ENCODE measurements at regions not wholly inside any gene's neighbourhood (a gene's known extent, or its start where the extent isn't known, plus 50 kb on each side); places are given as distances from the start of the nearest gene placed in this dataset.

- TF ChIP-seq CTCF (IDR thresholded peaks at IDR 0.05; ENCODE audit: low read depth, low read length) (no peak), EZH2phosphoT487 (IDR thresholded peaks at IDR 0.05; ENCODE audit: low read depth) (no peak)
- H3K9ac ChIP-seq (ENCODE audit: low read length), result no peak overlapping the region
- H3K4me1 ChIP-seq (ENCODE audit: low read length), result peaks cover 6% of the 10 kb centered on the region
- no peaks in the 10 kb centered on the region; the same call in 1 of the 2 replicates for H3K9me3 ChIP-seq (ENCODE audit: insufficient read depth, low read length)
- no peak overlapping the region for H3K4me3 ChIP-seq (ENCODE audit: low read length)
- no peak overlapping the region for H3K27ac ChIP-seq (ENCODE audit: low read length)
- H4K20me1 ChIP-seq (ENCODE audit: insufficient read depth, low read length), result no peaks in the 10 kb centered on the region
- no peaks in the 10 kb centered on the region for H3K27me3 ChIP-seq (ENCODE audit: low read depth, low read length)
- no peak overlapping the region for H2AFZ ChIP-seq (ENCODE audit: low read depth, low read length)
- no peaks in the 10 kb centered on the region for H3K79me2 ChIP-seq (ENCODE audit: low read length)
- H3K36me3 ChIP-seq (replicated peaks; ENCODE audit: low read depth, low read length), result no peaks in the 10 kb centered on the region
- H3K4me2 ChIP-seq (ENCODE audit: low read length), result peak overlapping the region; percentile 24
Measured at GRCh38 chr7:94231305-94231704, 163.4 kb upstream of the COL1A2 start.

- H4K20me1 ChIP-seq (ENCODE audit: insufficient read depth, low read length), result no peaks in the 10 kb centered on the region
- no peaks in the 10 kb centered on the region for H3K27me3 ChIP-seq (ENCODE audit: low read depth, low read length)
- no peak overlapping the region for H3K4me3 ChIP-seq (ENCODE audit: low read length)
- peaks cover 11% of the 10 kb centered on the region for H3K4me1 ChIP-seq (ENCODE audit: low read length)
- H3K9me3 ChIP-seq (ENCODE audit: insufficient read depth, low read length), result no peaks in the 10 kb centered on the region; the same call in 1 of the 2 replicates
- no peaks in the 10 kb centered on the region for H3K79me2 ChIP-seq (ENCODE audit: low read length)
- H2AFZ ChIP-seq (ENCODE audit: low read depth, low read length), result 0 out of 2 replicates have a peak overlapping the region, but pooled peaks have one; percentile 19
- TF ChIP-seq EZH2phosphoT487 (IDR thresholded peaks at IDR 0.05; ENCODE audit: low read depth) (no peak), CTCF (IDR thresholded peaks at IDR 0.05; ENCODE audit: low read depth, low read length) (no peak)
- no peak overlapping the region for H3K4me2 ChIP-seq (ENCODE audit: low read length)
- H3K9ac ChIP-seq (ENCODE audit: low read length), result no peak overlapping the region
- no peak overlapping the region for H3K27ac ChIP-seq (ENCODE audit: low read length)
- no peaks in the 10 kb centered on the region for H3K36me3 ChIP-seq (replicated peaks; ENCODE audit: low read depth, low read length)
Measured at GRCh38 chr7:94236960-94237359, 157.7 kb upstream of the COL1A2 start.

GRCh38 chr7:94237417-94237816, 157.3 kb upstream of the COL1A2 start:
- Histone ChIP-seq H3K27ac (ENCODE audit: low read length) (no peak overlapping the region), H3K9me3 (ENCODE audit: insufficient read depth, low read length) (no peaks in the 10 kb centered on the region), H3K36me3 (replicated peaks; ENCODE audit: low read depth, low read length) (no peaks in the 10 kb centered on the region), H3K4me3 (ENCODE audit: low read length) (no peak overlapping the region), H3K9ac (ENCODE audit: low read length) (no peak overlapping the region), H3K79me2 (ENCODE audit: low read length) (no peaks in the 10 kb centered on the region), H2AFZ (ENCODE audit: low read depth, low read length) (0 out of 2 replicates have a peak overlapping the region, but pooled peaks have one; percentile 19), H4K20me1 (ENCODE audit: insufficient read depth, low read length) (no peaks in the 10 kb centered on the region), H3K4me2 (ENCODE audit: low read length) (no peak overlapping the region), H3K4me1 (ENCODE audit: low read length) (peaks cover 11% of the 10 kb centered on the region), H3K27me3 (ENCODE audit: low read depth, low read length) (no peaks in the 10 kb centered on the region)
- TF ChIP-seq EZH2phosphoT487 (IDR thresholded peaks at IDR 0.05; ENCODE audit: low read depth), result no peak
- no peak for TF ChIP-seq CTCF (IDR thresholded peaks at IDR 0.05; ENCODE audit: low read depth, low read length)

GRCh38 chr7:94239661-94240234, 154.9 kb upstream of the COL1A2 start:
- H3K27ac ChIP-seq (ENCODE audit: low read length), result no peak overlapping the region
- no peaks in the 10 kb centered on the region for H4K20me1 ChIP-seq (ENCODE audit: insufficient read depth, low read length)
- no peak for TF ChIP-seq EZH2phosphoT487 (IDR thresholded peaks at IDR 0.05; ENCODE audit: low read depth)
- no peak for TF ChIP-seq CTCF (IDR thresholded peaks at IDR 0.05; ENCODE audit: low read depth, low read length)
- H3K9ac ChIP-seq (ENCODE audit: low read length), result no peak overlapping the region
- peak overlapping the region; percentile 48 for H2AFZ ChIP-seq (ENCODE audit: low read depth, low read length)
- H3K4me1 ChIP-seq (ENCODE audit: low read length), result peaks cover 11% of the 10 kb centered on the region
- H3K9me3 ChIP-seq (ENCODE audit: insufficient read depth, low read length), result no peaks in the 10 kb centered on the region
- no peaks in the 10 kb centered on the region for H3K79me2 ChIP-seq (ENCODE audit: low read length)
- no peaks in the 10 kb centered on the region for H3K27me3 ChIP-seq (ENCODE audit: low read depth, low read length)
- no peak overlapping the region for H3K4me3 ChIP-seq (ENCODE audit: low read length)
- no peaks in the 10 kb centered on the region for H3K36me3 ChIP-seq (replicated peaks; ENCODE audit: low read depth, low read length)
- H3K4me2 ChIP-seq (ENCODE audit: low read length), result peak overlapping the region; percentile 11; the same call in 1 of the 2 replicates

All from OCI-LY3 (cell line).